Activated CD8-positive, alpha-beta T cell treated with anti-CD3 and anti-CD28 coated beads for 36 hours (primary cell): ENCODE measurements at regions not wholly inside any gene's neighbourhood (a gene's known extent, or its start where the extent isn't known, plus 50 kb on each side); places are given as distances from the start of the nearest gene placed in this dataset.
"Not testable (repeated sequence)": the region's sequence is repeated elsewhere in the genome, so short reads cannot be mapped to it uniquely, and the experiment has no call there.

Experiments
- ATAC-seq: fragments of 200-7000 bp; cut with Tn5 transposase; one replicate; pipeline ENCODE4 v1.10.0; 2021; ENCODE audit warnings: mild to moderate bottlenecking, moderate library complexity
- CTCF ChIA-PET: fragments of 350-600 bp; sonication (Branson Sonifier 250); formaldehyde crosslinking; loops from one replicate; lab custom pipeline; 2021; ENCODE audit warnings: antibody characterized with exemption; lab: Charles Lee
- POLR2A ChIA-PET: fragments of 350-600 bp; sonication (Branson Sonifier 250); formaldehyde crosslinking; loops from one replicate; lab custom pipeline; 2021; ENCODE audit warnings: antibody characterized with exemption; lab: Charles Lee
- DNase-seq: peaks from one replicate; pipeline ENCODE4 v3.0.0-alpha.2; 2020
- H3K27ac Mint-ChIP-seq: one replicate; pipeline ENCODE4 v1.8.0; 2021; ENCODE audit warnings: mild to moderate bottlenecking, mixed read lengths
- H3K27me3 Mint-ChIP-seq: one replicate; pipeline ENCODE4 v1.8.0; 2021; ENCODE audit warnings: mixed read lengths
- H3K36me3 Mint-ChIP-seq: one replicate; pipeline ENCODE4 v1.8.0; 2021; ENCODE audit warnings: low read depth, mixed read lengths
- H3K4me1 Mint-ChIP-seq: one replicate; pipeline ENCODE4 v1.8.0; 2021; ENCODE audit warnings: low read depth, mixed read lengths
- H3K4me3 Mint-ChIP-seq: one replicate; pipeline ENCODE4 v1.8.0; 2021; ENCODE audit warnings: mild to moderate bottlenecking, moderate library complexity, mixed read lengths
- H3K9me3 Mint-ChIP-seq: one replicate; pipeline ENCODE4 v1.8.0; 2021; ENCODE audit warnings: mixed read lengths
- CTCF ChIP-seq: fragments of 200-600 bp; IDR thresholded peaks from one replicate; pipeline ENCODE4 v1.8.0; 2022; ENCODE audit warnings: antibody characterized with exemption, mild to moderate bottlenecking
- intact Hi-C: fragments of 100-400 bp; cut with micrococcal nuclease; formaldehyde crosslinking; loops from one replicate; pipeline ENCODE4 v1.10.0; 2022

GRCh38 chr16:33995821-33996372 is 536.5 kb downstream of the TP53TG3F start:
- intact Hi-C loops, DNase-seq, H3K36me3 Mint-ChIP-seq, H3K27me3 Mint-ChIP-seq, POLR2A ChIA-PET, H3K4me1 Mint-ChIP-seq, ATAC-seq, H3K27ac Mint-ChIP-seq, H3K9me3 Mint-ChIP-seq, H3K4me3 Mint-ChIP-seq, CTCF ChIA-PET: not testable (repeated sequence)

- POLR2A ChIA-PET, result not testable (repeated sequence)
Measured at GRCh38 chr16:34001184-34001583, 541.8 kb downstream of the TP53TG3F start.

GRCh38 chr16:34001961-34002360 is 542.5 kb downstream of the TP53TG3F start:
- H3K9me3 Mint-ChIP-seq, CTCF ChIA-PET, ATAC-seq, H3K27me3 Mint-ChIP-seq, H3K4me3 Mint-ChIP-seq, H3K36me3 Mint-ChIP-seq, H3K27ac Mint-ChIP-seq, DNase-seq, POLR2A ChIA-PET, intact Hi-C loops, H3K4me1 Mint-ChIP-seq: not testable (repeated sequence)

More at GRCh38 chr16:34001184-34001583, 541.8 kb downstream of the TP53TG3F start:
- H3K4me1 Mint-ChIP-seq, H3K27me3 Mint-ChIP-seq, H3K4me3 Mint-ChIP-seq, DNase-seq, H3K9me3 Mint-ChIP-seq, CTCF ChIA-PET, ATAC-seq, H3K36me3 Mint-ChIP-seq, H3K27ac Mint-ChIP-seq, intact Hi-C loops: not testable (repeated sequence)

- H3K4me1 Mint-ChIP-seq, CTCF ChIA-PET, H3K36me3 Mint-ChIP-seq, H3K27me3 Mint-ChIP-seq, intact Hi-C loops, H3K9me3 Mint-ChIP-seq, DNase-seq, H3K27ac Mint-ChIP-seq, H3K4me3 Mint-ChIP-seq, POLR2A ChIA-PET, ATAC-seq: not testable (repeated sequence)
Measured at GRCh38 chr16:34014841-34015820, 555.7 kb downstream of the TP53TG3F start.

- POLR2A ChIA-PET, intact Hi-C loops: not testable (repeated sequence)
Measured at GRCh38 chr16:34018277-34018676, 558.9 kb downstream of the TP53TG3F start.

GRCh38 chr16:34050787-34051320 is 591.4 kb downstream of the TP53TG3F start:
- CTCF ChIA-PET, result no interaction called here
- intact Hi-C loops, result no loop called here

More at GRCh38 chr16:34018277-34018676, 558.9 kb downstream of the TP53TG3F start:
- H3K4me3 Mint-ChIP-seq, H3K27ac Mint-ChIP-seq, H3K4me1 Mint-ChIP-seq, CTCF ChIA-PET, H3K36me3 Mint-ChIP-seq, ATAC-seq, DNase-seq, H3K27me3 Mint-ChIP-seq: not testable (repeated sequence)
- H3K9me3 Mint-ChIP-seq, result peaks cover 11% of the 10 kb centered on the region

More at GRCh38 chr16:34050787-34051320, 591.4 kb downstream of the TP53TG3F start:
- H3K27ac Mint-ChIP-seq, result no peak overlapping the region
- peaks cover 32% of the 10 kb centered on the region for H3K9me3 Mint-ChIP-seq
- ATAC-seq (no peak), DNase-seq (no peak)
- H3K27me3 Mint-ChIP-seq, result no peaks in the 10 kb centered on the region
- no peak overlapping the region for H3K4me3 Mint-ChIP-seq
- POLR2A ChIA-PET, result no interaction called here
- no peaks in the 10 kb centered on the region for H3K4me1 Mint-ChIP-seq
- peaks cover 5% of the 10 kb centered on the region for H3K36me3 Mint-ChIP-seq
- no peak for TF ChIP-seq CTCF
